ENCODE measurements at regions not wholly inside any gene's neighbourhood (a gene's known extent, or its start where the extent isn't known, plus 50 kb on each side); places are given as distances from the start of the nearest gene placed in this dataset.

- DNase-seq (ENCODE audit: low spot score): no peak
These were observed 250.1 kb downstream of the DIO2 start for GRCh38 chr14:79961197-79961596.

- DNase-seq (ENCODE audit: low spot score): no peak
These were observed 251.0 kb downstream of the DIO2 start for GRCh38 chr14:79960288-79960687.

GRCh38 chr14:79951572-79951971 lies 259.7 kb downstream of the DIO2 start:
- DNase-seq (ENCODE audit: low spot score): no peak

GRCh38 chr14:79949906-79950305 lies 261.4 kb downstream of the DIO2 start:
- DNase-seq (ENCODE audit: low spot score): no peak

- DNase-seq (ENCODE audit: low spot score): no peak
These were observed 263.8 kb downstream of the DIO2 start for GRCh38 chr14:79947440-79948054.

GRCh38 chr14:79939235-79939634 lies 272.1 kb downstream of the DIO2 start:
- no peak for DNase-seq (ENCODE audit: low spot score)

- no peak for DNase-seq (ENCODE audit: low spot score)
These were observed 273.1 kb downstream of the DIO2 start for GRCh38 chr14:79938185-79938584.

- DNase-seq (ENCODE audit: low spot score): no peak
These were observed 273.9 kb downstream of the DIO2 start for GRCh38 chr14:79937433-79937832.

GRCh38 chr14:79924551-79924950 lies 286.8 kb downstream of the DIO2 start:
- no peak for DNase-seq (ENCODE audit: low spot score)

GRCh38 chr14:79920180-79920692 lies 291.1 kb downstream of the DIO2 start:
- no peak for DNase-seq (ENCODE audit: low spot score)
